ENCODE measurements at regions not wholly inside any gene's neighbourhood (a gene's known extent, or its start where the extent isn't known, plus 50 kb on each side); places are given as distances from the start of the nearest gene placed in this dataset.

DNA sequence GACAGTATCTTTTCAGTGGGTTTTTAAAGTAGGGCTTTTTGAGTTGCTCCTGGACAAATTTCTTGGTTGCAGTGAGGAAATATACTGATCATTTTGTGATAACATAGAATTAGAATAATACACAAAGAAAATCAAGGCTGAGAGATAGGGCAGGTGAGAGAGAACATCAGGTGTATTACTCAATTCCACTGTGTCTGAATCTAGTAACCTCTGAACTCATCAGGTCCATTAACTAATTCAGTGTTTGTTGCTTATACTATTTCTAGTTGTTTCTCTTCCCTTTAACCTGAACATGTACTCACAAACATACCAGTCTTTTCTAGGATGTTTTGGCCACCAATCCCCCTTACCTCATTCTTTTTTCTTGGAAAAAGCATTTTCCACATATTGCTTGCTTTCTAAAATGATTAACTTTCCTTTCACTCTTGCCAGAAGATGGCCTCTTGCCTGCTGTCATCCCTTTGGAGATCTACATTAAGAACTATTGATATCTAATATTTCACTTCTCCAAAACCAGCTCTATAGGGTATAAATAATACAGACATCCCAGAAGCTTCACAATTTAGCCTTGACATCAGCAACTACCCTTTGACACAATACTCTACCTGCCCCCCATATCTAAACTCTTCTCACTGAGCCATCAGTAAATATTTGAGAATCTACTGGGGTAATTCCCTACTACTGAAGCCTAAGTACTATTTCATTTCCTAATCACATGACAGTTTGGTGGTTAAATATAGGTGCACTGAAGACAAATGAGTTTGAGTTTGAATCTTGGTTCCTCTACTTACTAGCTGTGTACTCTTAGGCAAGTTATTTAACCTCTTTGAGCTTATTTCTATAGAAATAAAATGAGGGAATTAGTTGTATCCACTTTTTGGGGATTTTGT is 470.8 kb upstream of the IGFBP7 start:
- TF ChIP-seq, protein P1, sequence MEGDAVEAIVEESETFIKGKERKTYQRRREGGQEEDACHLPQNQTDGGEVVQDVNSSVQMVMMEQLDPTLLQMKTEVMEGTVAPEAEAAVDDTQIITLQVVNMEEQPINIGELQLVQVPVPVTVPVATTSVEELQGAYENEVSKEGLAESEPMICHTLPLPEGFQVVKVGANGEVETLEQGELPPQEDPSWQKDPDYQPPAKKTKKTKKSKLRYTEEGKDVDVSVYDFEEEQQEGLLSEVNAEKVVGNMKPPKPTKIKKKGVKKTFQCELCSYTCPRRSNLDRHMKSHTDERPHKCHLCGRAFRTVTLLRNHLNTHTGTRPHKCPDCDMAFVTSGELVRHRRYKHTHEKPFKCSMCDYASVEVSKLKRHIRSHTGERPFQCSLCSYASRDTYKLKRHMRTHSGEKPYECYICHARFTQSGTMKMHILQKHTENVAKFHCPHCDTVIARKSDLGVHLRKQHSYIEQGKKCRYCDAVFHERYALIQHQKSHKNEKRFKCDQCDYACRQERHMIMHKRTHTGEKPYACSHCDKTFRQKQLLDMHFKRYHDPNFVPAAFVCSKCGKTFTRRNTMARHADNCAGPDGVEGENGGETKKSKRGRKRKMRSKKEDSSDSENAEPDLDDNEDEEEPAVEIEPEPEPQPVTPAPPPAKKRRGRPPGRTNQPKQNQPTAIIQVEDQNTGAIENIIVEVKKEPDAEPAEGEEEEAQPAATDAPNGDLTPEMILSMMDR (conservative IDR thresholded peaks at IDR 0.05; ENCODE audit: low read depth, low read length) = no peak
- DNase-seq (ENCODE audit: low read depth) = no peak
- no peak overlapping the region for H3K4me3 ChIP-seq (ENCODE audit: low read depth, low read length)

DNA sequence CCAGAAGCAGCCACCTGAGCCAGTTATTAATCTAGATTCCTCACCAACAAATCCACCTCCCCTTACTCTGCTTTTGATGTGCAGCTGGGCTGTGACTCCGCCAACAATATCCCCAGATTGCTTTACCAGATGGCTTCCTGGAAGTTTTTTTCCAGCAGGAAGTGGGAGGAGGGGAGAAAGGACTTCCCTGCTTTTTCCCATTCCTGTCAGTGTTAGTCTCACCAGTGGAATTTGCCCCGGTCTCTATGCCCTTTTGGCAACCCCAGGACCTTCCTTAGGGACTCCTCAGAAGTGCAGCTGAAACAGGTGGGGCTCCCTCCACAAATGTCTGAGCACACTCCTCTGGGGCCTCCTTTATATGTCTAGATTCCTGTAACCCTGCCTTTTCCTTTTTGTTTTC is 465.2 kb upstream of the IGFBP7 start:
- DNase-seq (ENCODE audit: low read depth) = no peak
- no peak overlapping the region for H3K4me3 ChIP-seq (ENCODE audit: low read depth, low read length)
- TF ChIP-seq, protein P1 (conservative IDR thresholded peaks at IDR 0.05; ENCODE audit: low read depth, low read length) = no peak

DNA sequence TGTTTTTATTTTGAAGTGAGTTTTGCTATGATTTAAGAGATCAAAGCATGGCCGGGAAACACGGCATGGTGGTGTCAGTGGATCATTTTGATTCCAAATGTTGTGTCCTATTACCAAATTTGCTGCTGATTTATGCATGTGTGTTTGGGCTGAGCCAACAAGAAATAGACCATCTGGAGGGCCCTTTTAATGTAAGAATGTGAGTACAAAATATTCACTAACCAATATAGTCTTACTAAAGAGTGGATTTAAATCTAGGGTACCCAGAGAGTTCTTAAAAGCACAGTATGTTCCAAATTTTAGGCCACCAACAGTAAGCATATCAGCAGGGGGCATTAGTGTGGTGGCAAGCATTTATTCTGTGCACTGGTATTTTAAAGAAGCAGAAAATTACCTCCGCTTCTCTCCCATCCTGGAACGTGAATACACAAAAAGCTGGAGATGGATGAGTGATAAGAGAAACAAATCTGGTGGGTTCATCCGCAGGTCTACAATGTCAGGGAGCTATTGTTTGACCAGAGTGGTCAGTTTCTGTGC is 444.4 kb upstream of the IGFBP7 start:
- H3K4me3 ChIP-seq (ENCODE audit: low read depth, low read length) = no peak overlapping the region
- TF ChIP-seq, protein P1 (conservative IDR thresholded peaks at IDR 0.05; ENCODE audit: low read depth, low read length) = no peak
- DNase-seq (ENCODE audit: low read depth) = no peak

DNA sequence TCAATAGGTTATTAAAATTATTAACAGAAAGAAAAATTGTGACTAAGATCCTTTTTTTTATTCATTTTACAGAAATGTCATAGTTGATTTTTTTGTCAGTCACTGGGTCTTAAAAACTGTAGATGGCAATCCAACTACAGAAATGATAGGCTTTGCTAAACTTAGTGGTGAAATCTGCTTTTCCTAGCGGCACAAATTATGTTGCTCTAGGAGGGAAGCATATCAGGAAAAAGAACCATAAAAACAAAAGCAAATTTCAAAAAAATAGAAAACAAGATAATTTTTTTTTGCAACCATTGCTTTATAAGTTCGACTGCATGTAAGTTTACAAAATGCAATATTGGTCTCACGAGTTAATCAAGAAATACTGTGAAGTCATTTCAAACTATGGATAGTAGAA is 443.5 kb upstream of the IGFBP7 start:
- TF ChIP-seq, protein P1 (conservative IDR thresholded peaks at IDR 0.05; ENCODE audit: low read depth, low read length) = no peak
- no peak for DNase-seq (ENCODE audit: low read depth)
- no peak overlapping the region for H3K4me3 ChIP-seq (ENCODE audit: low read depth, low read length)

DNA sequence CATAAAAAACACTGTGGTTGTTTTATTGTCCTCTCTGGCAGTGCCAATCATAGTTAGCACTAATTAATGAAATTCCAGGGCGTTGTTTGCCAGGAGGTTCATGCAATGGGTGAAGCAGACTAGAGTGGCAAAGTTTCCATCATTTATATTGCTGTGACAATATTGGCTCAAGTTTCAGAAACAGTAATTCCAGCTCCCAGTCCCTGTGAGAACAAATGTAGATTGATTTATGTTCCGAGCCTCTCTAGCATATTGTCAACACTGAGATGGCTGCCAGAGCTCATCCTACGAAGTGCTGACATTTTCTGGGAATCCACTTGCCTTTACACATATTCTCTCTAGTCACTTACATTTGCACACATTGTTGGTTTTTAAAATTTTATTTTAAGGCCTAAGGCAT is 440.0 kb upstream of the IGFBP7 start:
- TF ChIP-seq, protein P1 (conservative IDR thresholded peaks at IDR 0.05; ENCODE audit: low read depth, low read length) = no peak
- DNase-seq (ENCODE audit: low read depth) = no peak
- H3K4me3 ChIP-seq (ENCODE audit: low read depth, low read length) = no peak overlapping the region

DNA sequence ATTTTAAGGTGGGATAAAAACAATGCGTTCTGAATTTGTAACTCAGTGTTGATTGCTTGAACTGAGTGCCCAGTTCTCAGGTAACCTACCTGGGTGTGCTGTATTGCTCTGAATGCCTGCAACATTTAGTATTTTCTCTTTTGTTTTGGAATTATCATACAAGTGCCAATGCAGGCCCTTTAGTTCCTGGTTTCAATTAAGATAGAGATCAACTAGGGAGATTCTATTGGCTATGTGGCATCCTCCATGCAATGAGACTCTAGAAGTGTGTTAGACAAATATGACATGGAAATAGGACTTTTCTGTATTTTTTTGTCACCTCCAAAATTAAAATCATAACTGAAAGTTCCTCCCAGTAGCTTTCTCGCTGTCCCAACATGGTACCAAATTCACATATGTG is 438.7 kb upstream of the IGFBP7 start:
- no peak overlapping the region for H3K4me3 ChIP-seq (ENCODE audit: low read depth, low read length)
- no peak for DNase-seq (ENCODE audit: low read depth)
- TF ChIP-seq, protein P1 (conservative IDR thresholded peaks at IDR 0.05; ENCODE audit: low read depth, low read length) = no peak
